Skeletal muscle tissue (tissue), 3 donors: ENCODE measurements at regions not wholly inside any gene's neighbourhood (a gene's known extent, or its start where the extent isn't known, plus 50 kb on each side); places are given as distances from the start of the nearest gene placed in this dataset.

Source experiments
- H3K27ac ChIP-seq: one replicate; pipeline ENCODE4 v1.7.0; 2013; ENCODE audit warnings: mild to moderate bottlenecking, low read depth, low read length, inconsistent platforms
- H3K27me3 ChIP-seq, 3 donors: one replicate each; pipeline ENCODE4 v1.7.0; 2013; ENCODE audit warnings: low read length in 3 of 3; ENCODE audit not compliant: control insufficient read depth in 3 of 3, insufficient read depth in 3 of 3
- H3K36me3 ChIP-seq, 3 donors: one replicate each; pipeline ENCODE4 v1.7.0; 2013; ENCODE audit warnings: low read length in 3 of 3; ENCODE audit not compliant: control insufficient read depth in 3 of 3, insufficient read depth in 3 of 3
- H3K4me1 ChIP-seq, 3 donors: one replicate each; pipeline ENCODE4 v1.7.0; 2013; ENCODE audit warnings: low read length in 3 of 3, mild to moderate bottlenecking in 3 of 3; ENCODE audit not compliant: control insufficient read depth in 3 of 3, insufficient read depth in 3 of 3
- H3K4me3 ChIP-seq, 3 donors: one replicate each; pipeline ENCODE4 v1.7.0; 2013; ENCODE audit warnings: low read length in 3 of 3
- H3K9ac ChIP-seq, 3 donors: one replicate each; pipeline ENCODE4 v1.7.0; 2013; ENCODE audit warnings: low read length in 3 of 3, mild to moderate bottlenecking in 3 of 3, moderate library complexity in 2 of 3, low read depth in 1 of 3
- H3K9me3 ChIP-seq, 3 donors: one replicate each; pipeline ENCODE4 v1.7.0; 2013; ENCODE audit warnings: low read length in 3 of 3; ENCODE audit not compliant: control insufficient read depth in 3 of 3
- donor health status: Osteomylitis.

DNA sequence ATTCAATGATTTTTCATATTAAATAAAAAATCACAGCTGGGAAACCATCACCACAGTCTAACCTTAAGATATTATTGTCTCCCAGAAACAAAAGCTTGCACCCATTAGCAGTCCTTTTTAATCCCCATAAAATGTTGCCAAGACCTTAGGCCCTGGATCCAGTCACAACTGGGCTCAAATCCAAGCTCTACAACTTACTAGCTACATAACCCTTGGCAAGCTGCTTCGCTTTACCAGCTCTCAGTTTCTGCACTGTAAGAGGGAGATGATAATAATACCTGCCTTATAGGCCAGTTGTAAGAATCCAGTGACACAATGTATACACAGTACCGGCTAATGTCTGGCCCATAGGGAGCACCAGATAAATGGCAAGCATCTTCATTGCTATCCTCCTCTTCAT lies 400.9 kb upstream of the FGF13 start:
- Histone ChIP-seq H3K36me3 (no peaks in the 10 kb centered on the region), H3K4me1 (peaks cover 0 to 4% (median 0%) of the 10 kb centered on the region in 3 donors), H3K9me3 (no peaks in the 10 kb centered on the region)

GRCh38 chrX:139106069-139106468 lies 394.6 kb upstream of the FGF13 start:
- H3K4me3 ChIP-seq = peak overlapping the region in 1 of 3 donors; percentile 7
- H3K36me3 ChIP-seq = no peaks in the 10 kb centered on the region
- H3K4me1 ChIP-seq = peaks cover 0 to 9% (median 8%) of the 10 kb centered on the region in 3 donors

More for the DNA sequence above, 400.9 kb upstream of the FGF13 start:
- H3K9ac ChIP-seq = no peak overlapping the region
- no peak overlapping the region for H3K4me3 ChIP-seq
- H3K27me3 ChIP-seq = no peaks in the 10 kb centered on the region
- H3K27ac ChIP-seq = no peak overlapping the region

GRCh38 chrX:139094671-139095592 lies 383.4 kb upstream of the FGF13 start:
- Histone ChIP-seq H3K9ac (no peak overlapping the region), H3K27ac (no peak overlapping the region), H3K4me3 (no peak overlapping the region), H3K4me1 (peaks cover 0 to 5% (median 4%) of the 10 kb centered on the region in 3 donors), H3K36me3 (no peaks in the 10 kb centered on the region), H3K9me3 (no peaks in the 10 kb centered on the region), H3K27me3 (no peaks in the 10 kb centered on the region)

More at GRCh38 chrX:139106069-139106468, 394.6 kb upstream of the FGF13 start:
- no peak overlapping the region for H3K9ac ChIP-seq
- no peaks in the 10 kb centered on the region for H3K27me3 ChIP-seq
- no peak overlapping the region for H3K27ac ChIP-seq
- no peaks in the 10 kb centered on the region for H3K9me3 ChIP-seq

DNA sequence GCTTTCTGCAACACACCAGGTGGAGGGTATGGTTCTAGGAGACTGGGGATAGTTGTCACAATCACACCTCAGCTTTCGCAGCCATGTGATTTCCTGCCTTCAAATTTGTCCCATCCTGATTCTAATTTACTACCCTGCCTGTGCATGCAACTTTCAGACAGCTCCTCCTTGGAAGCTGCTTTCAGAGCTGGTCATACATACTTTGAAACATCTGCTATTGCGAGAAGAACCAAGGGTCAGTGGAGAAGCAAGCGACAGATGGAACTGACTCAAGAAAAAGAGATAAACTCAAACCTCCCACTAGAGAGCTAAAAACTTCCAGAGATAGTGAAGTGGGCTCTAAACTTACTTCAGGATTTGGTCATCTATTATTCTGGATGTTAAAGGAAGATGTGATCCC lies 381.7 kb upstream of the FGF13 start:
- H3K36me3 ChIP-seq = no peaks in the 10 kb centered on the region
- H3K9ac ChIP-seq = no peak overlapping the region
- no peaks in the 10 kb centered on the region for H3K27me3 ChIP-seq
- H3K4me1 ChIP-seq = peaks cover 0 to 5% (median 4%) of the 10 kb centered on the region in 3 donors
- no peaks in the 10 kb centered on the region for H3K9me3 ChIP-seq
- H3K27ac ChIP-seq = no peak overlapping the region
- H3K4me3 ChIP-seq = no peak overlapping the region

DNA sequence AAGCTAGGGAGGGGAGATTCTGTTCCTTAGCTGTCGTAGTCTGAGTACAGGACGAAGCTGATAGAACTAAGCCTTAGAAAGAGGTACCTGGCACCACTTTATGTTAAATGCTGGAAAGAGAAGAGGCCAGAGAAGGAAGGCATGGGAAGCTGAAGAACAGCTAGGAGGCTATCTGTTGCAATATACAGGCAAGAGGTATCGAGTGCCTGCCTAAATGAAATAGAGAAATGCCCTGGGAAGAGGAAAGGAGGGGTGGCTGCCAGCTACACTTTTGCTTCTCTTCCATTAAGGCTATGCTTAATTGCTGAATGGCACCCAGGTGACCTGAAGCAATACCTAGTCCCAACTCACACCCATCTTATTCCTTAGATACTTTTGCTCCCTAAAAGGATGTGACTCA lies 380.4 kb upstream of the FGF13 start:
- H3K4me3 ChIP-seq = no peak overlapping the region
- no peak overlapping the region for H3K27ac ChIP-seq
- H3K9me3 ChIP-seq = no peaks in the 10 kb centered on the region
- H3K36me3 ChIP-seq = no peaks in the 10 kb centered on the region
- no peak overlapping the region for H3K9ac ChIP-seq
- H3K27me3 ChIP-seq = no peaks in the 10 kb centered on the region
- peaks cover 0 to 5% (median 4%) of the 10 kb centered on the region in 3 donors for H3K4me1 ChIP-seq

DNA sequence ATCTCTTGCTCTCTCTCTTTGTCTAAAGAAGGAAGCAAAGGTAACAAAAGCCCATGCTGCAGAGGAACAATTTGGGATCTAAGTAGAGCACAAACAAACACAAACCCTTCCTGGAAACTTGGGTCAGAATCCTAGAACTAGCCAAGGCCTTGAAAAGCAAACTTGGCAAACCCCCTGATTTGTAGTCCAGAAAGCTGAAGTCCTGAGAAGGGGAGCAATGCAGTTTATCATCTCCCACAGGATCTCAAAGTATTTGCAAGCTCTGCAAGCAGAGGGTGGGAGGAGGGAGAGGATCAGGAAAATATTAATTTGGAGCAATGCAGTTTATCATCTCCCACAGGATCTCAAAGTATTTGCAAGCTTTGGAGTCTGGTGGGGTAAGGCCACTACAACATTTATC lies 379.5 kb upstream of the FGF13 start:
- Histone ChIP-seq H3K9ac (no peak overlapping the region), H3K27ac (no peak overlapping the region), H3K4me1 (peaks cover 0 to 5% (median 4%) of the 10 kb centered on the region in 3 donors), H3K9me3 (no peaks in the 10 kb centered on the region), H3K27me3 (no peaks in the 10 kb centered on the region), H3K36me3 (no peaks in the 10 kb centered on the region), H3K4me3 (no peak overlapping the region)

GRCh38 chrX:139086246-139086645 lies 374.7 kb upstream of the FGF13 start:
- Histone ChIP-seq H3K27ac (no peak overlapping the region), H3K27me3 (no peaks in the 10 kb centered on the region), H3K4me3 (no peak overlapping the region), H3K9me3 (no peaks in the 10 kb centered on the region), H3K36me3 (no peaks in the 10 kb centered on the region), H3K9ac (no peak overlapping the region), H3K4me1 (peaks cover 0 to 3% (median 0%) of the 10 kb centered on the region in 3 donors)

DNA sequence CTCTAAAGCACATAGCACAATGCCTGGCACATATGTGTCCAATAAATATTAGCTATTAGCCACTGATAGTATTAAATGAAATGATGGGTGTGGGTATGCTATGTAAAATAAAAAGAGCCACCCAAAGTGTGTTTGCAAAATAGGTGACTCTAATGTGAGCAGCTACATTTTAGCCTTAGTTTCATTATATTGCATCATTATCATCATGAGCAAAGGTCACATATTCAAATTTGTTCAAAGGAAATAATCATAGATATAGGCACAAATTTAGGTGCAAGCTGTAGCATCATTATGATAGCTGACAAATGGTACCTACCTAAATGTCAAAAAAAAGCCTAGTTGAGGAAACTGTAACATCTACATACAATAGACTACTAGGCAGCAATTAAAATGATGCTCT lies 373.9 kb upstream of the FGF13 start:
- no peak overlapping the region for H3K27ac ChIP-seq
- peaks cover 0 to 3% (median 0%) of the 10 kb centered on the region in 3 donors for H3K4me1 ChIP-seq
- H3K4me3 ChIP-seq = no peak overlapping the region
- no peaks in the 10 kb centered on the region for H3K36me3 ChIP-seq
- no peaks in the 10 kb centered on the region for H3K9me3 ChIP-seq
- no peak overlapping the region for H3K9ac ChIP-seq
- no peaks in the 10 kb centered on the region for H3K27me3 ChIP-seq

DNA sequence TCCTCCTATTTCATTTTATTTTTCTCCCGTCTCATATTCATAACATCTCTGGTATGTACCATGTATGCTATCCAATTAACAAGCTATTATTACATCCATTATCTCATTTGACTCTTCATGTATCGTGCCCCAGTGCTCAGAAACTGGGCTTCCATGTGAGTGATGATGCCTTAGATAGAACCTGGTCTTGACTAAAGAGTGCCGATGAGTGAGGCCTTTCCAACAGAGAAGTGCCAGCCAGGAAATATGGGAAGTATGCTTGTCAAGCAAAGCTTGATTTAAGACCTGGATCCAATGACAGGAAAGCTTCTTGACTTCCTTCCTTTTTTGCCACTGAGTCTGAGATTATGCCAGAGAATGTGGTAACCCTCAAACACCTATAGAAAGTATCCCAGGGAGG lies 371.7 kb upstream of the FGF13 start:
- Histone ChIP-seq H3K9ac (no peak overlapping the region), H3K4me3 (no peak overlapping the region), H3K4me1 (peaks cover 0 to 3% (median 1%) of the 10 kb centered on the region in 3 donors), H3K27me3 (no peaks in the 10 kb centered on the region), H3K9me3 (no peaks in the 10 kb centered on the region), H3K36me3 (no peaks in the 10 kb centered on the region), H3K27ac (no peak overlapping the region)

DNA sequence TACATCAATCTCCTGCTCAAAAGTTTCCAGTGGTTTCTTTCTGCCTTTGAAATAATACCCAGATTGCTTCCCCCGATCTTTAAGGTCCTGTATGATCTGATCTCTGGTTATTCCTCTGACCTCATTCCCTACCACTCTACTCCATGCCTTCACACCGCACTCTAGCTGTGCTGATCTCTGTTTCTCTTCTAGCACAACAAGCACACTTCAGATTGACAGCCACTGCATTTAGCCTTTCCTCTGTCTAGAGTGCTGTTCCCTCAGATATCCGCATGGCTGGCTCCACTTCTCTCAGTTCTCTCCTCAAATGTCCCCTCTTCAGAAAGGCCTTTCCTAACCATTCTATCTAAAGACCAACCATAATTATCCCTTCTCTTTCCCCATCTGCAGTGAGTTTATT lies 370.4 kb upstream of the FGF13 start:
- Histone ChIP-seq H3K27me3 (no peaks in the 10 kb centered on the region), H3K9ac (no peak overlapping the region)

More for the DNA sequence above, 370.4 kb upstream of the FGF13 start:
- H3K4me1 ChIP-seq = peaks cover 0 to 4% (median 3%) of the 10 kb centered on the region in 3 donors
- H3K4me3 ChIP-seq = no peak overlapping the region
- H3K36me3 ChIP-seq = no peaks in the 10 kb centered on the region
- no peak overlapping the region for H3K27ac ChIP-seq
- no peaks in the 10 kb centered on the region for H3K9me3 ChIP-seq
